SK-N-SH (cell line): ENCODE measurements at regions not wholly inside any gene's neighbourhood (a gene's known extent, or its start where the extent isn't known, plus 50 kb on each side); places are given as distances from the start of the nearest gene placed in this dataset.

Experiments
- CTCF ChIA-PET: fragments of 300-600, 350-600 bp; formaldehyde crosslinking; extraction: SDS; loops from one replicate; lab custom pipeline; 2021; lab: Yijun Ruan, JAX
- POLR2A ChIA-PET: fragments of 350-600 bp; sonication (Branson Sonifier 250); formaldehyde crosslinking; extraction: SDS; loops from one replicate; lab custom pipeline; 2020; ENCODE audit warnings: antibody characterized with exemption, inconsistent platforms; lab: Yijun Ruan, JAX
- DNase-seq: peaks from one replicate; pipeline ENCODE4 v3.0.0; 2012
- H2AFZ ChIP-seq: fragments of 200-600 bp; sonication (generic); 2 replicates; pipeline ENCODE4 v1.8.1; 2016; ENCODE audit warnings: antibody characterized with exemption, mild to moderate bottlenecking, low read depth
- H3F3A ChIP-seq: fragments of 200-600 bp; sonication (generic); replicated peaks from 2 replicates; pipeline ENCODE3; 2016; ENCODE audit warnings: antibody characterized with exemption, mild to moderate bottlenecking; ENCODE audit not compliant: insufficient read depth
- H3K27ac ChIP-seq, 2 experiments: fragments of 200-500 bp in 1 of 2; fragments of 200-600 bp in 1 of 2; sonication (Bioruptor generic) in 1 of 2; sonication (generic), shearing (Covaris generic) in 1 of 2; 2 replicates each; pipeline versions ENCODE4 v1.5.1 to v1.6.1; 2014 to 2016; ENCODE audit warnings: low read depth in 2 of 2, inconsistent platforms in 1 of 2, low read length in 1 of 2, mild to moderate bottlenecking in 1 of 2, mixed read lengths in 1 of 2
- H3K27me3 ChIP-seq: fragments of 200-600 bp; sonication (generic), shearing (Covaris generic); 2 replicates; pipeline ENCODE4 v1.6.1; 2016; ENCODE audit warnings: mixed run types; ENCODE audit not compliant: insufficient read depth
- H3K36me3 ChIP-seq, 2 experiments: fragments of 200-500 bp in 1 of 2; fragments of 200-600 bp in 1 of 2; sonication (Bioruptor generic) in 1 of 2; sonication (generic) in 1 of 2; replicated peaks in 1 of 2; 2 replicates each; pipeline versions ENCODE3 to v1.5.1; 2014 to 2016; ENCODE audit warnings: low read length in 1 of 2, mild to moderate bottlenecking in 1 of 2; ENCODE audit not compliant: insufficient read depth in 2 of 2, control insufficient read depth in 1 of 2
- H3K4me1 ChIP-seq, 2 experiments: fragments of 200-500 bp in 1 of 2; fragments of 200-600 bp in 1 of 2; sonication (Bioruptor generic) in 1 of 2; sonication (generic), shearing (Covaris generic) in 1 of 2; 2 replicates each; pipeline versions ENCODE4 v1.5.1 to v1.6.1; 2014 to 2016; ENCODE audit warnings: low read depth in 1 of 2, low read length in 1 of 2, mixed run types in 1 of 2; ENCODE audit not compliant: insufficient read depth in 2 of 2, control insufficient read depth in 1 of 2
- H3K4me2 ChIP-seq: fragments of 200-600 bp; sonication (generic), shearing (Covaris generic); 2 replicates; pipeline ENCODE4 v1.6.1; 2017; ENCODE audit warnings: mixed run types
- H3K4me3 ChIP-seq, 2 experiments: fragments of 200-500 bp in 1 of 2; fragments of 200-600 bp in 1 of 2; sonication (Bioruptor generic) in 1 of 2; sonication (generic), shearing (Covaris generic) in 1 of 2; 2 replicates each; pipeline versions ENCODE4 v1.5.1 to v1.8.1; 2014 to 2016; ENCODE audit warnings: low read depth in 2 of 2, inconsistent platforms in 1 of 2, low read length in 1 of 2, mild to moderate bottlenecking in 1 of 2, mixed read lengths in 1 of 2, moderate library complexity in 1 of 2
- H3K79me2 ChIP-seq: fragments of 200-600 bp; sonication (generic); 2 replicates; pipeline ENCODE4 v1.8.1; 2017; ENCODE audit warnings: mild to moderate bottlenecking; ENCODE audit not compliant: insufficient read depth
- H3K9ac ChIP-seq: fragments of 200-600 bp; sonication (generic); 2 replicates; pipeline ENCODE4 v1.6.1; 2017; ENCODE audit warnings: mixed run types
- H3K9me2 ChIP-seq: fragments of 200-600 bp; sonication (generic); 2 replicates; pipeline ENCODE4 v1.6.1; 2017; ENCODE audit warnings: mixed run types
- H3K9me3 ChIP-seq: fragments of 200-600 bp; sonication (generic); 2 replicates; pipeline ENCODE4 v1.6.1; 2017; ENCODE audit warnings: mixed run types, mild to moderate bottlenecking, moderate library complexity
- H4K20me1 ChIP-seq: fragments of 200-600 bp; sonication (generic); 2 replicates; pipeline ENCODE4 v1.6.1; 2017; ENCODE audit warnings: mild to moderate bottlenecking, mixed run types; ENCODE audit not compliant: insufficient read depth
- EP300 ChIP-seq, 2 experiments: IDR thresholded peaks; 2 replicates each; pipeline versions ENCODE4 v1.4.0 to v1.6.1; 2012; ENCODE audit warnings: borderline replicate concordance in 1 of 2, low read depth in 1 of 2, low read length in 1 of 2
- RCOR1 ChIP-seq: fragments of 150-350 bp; IDR thresholded peaks from 2 replicates; pipeline ENCODE4 v1.6.1; 2017; ENCODE audit warnings: antibody characterized with exemption, low read length
- REST ChIP-seq: IDR thresholded peaks from 2 replicates; pipeline ENCODE4 v1.6.1; 2012; ENCODE audit warnings: mild to moderate bottlenecking, low read depth, low read length, moderate library complexity
- RFX5 ChIP-seq: IDR thresholded peaks from 2 replicates; pipeline ENCODE4 v1.6.1; 2012; ENCODE audit warnings: mild to moderate bottlenecking, improper control_type of control experiment, low read length
- SIN3A ChIP-seq: IDR thresholded peaks from 2 replicates; pipeline ENCODE4 v1.6.1; 2012; ENCODE audit warnings: low read depth, mild to moderate bottlenecking, low read length, moderate library complexity, borderline replicate concordance
- USF2 ChIP-seq: fragments of 150-350 bp; IDR thresholded peaks from 2 replicates; pipeline ENCODE4 v1.6.1; 2017; ENCODE audit warnings: antibody characterized with exemption, low read length, low read depth, borderline replicate concordance
- WGBS: methylation state at CpG from one replicate; pipeline ENCODE4 v1.1.6; 2017; ENCODE audit warnings: low lambda C conversion rate; 5-methylcytosine and 5-hydroxymethylcytosine counted together

GRCh38 chrX:10360116-10360515 lies 203.3 kb downstream of the CLCN4 start (continued):
- TF ChIP-seq EP300 (IDR thresholded peaks at IDR 0.05; ENCODE audit: borderline replicate concordance in 1 of 2, low read depth in 1 of 2, low read length in 1 of 2), result peak in 1 of 2 experiments; percentile 36; a peak in 1 of 4 replicates
- TF ChIP-seq, all 33 proteins: peak for 4

- DNase-seq, result no peak
- no peak for TF ChIP-seq RCOR1
- TF ChIP-seq REST, result no peak
- H3K9me2 ChIP-seq, result no peaks in the 10 kb centered on the region
- 29% methylated on average over 5 of the region's 5 CpGs for WGBS
- no peaks in the 10 kb centered on the region for H3K4me1 ChIP-seq
- H3K36me3 ChIP-seq, result no peaks in the 10 kb centered on the region
- H3K79me2 ChIP-seq, result no peaks in the 10 kb centered on the region
- H3K4me3 ChIP-seq, result no peak overlapping the region
- no peaks in the 10 kb centered on the region for H3F3A ChIP-seq
- H3K27me3 ChIP-seq, result no peaks in the 10 kb centered on the region
- H4K20me1 ChIP-seq, result no peaks in the 10 kb centered on the region
- no peak overlapping the region for H2AFZ ChIP-seq
- H3K9ac ChIP-seq, result no peak overlapping the region
- ChIA-PET POLR2A (no interaction called here), CTCF (no interaction called here)
- no peak overlapping the region for H3K27ac ChIP-seq
- no peaks in the 10 kb centered on the region for H3K9me3 ChIP-seq
- no peak overlapping the region for H3K4me2 ChIP-seq
These were observed 208.9 kb downstream of the CLCN4 start for GRCh38 chrX:10365532-10366265.

- Histone ChIP-seq H3K4me2 (no peak overlapping the region), H2AFZ (no peak overlapping the region), H3K9ac (no peak overlapping the region), H3F3A (no peaks in the 10 kb centered on the region), H3K4me3 (no peak overlapping the region), H3K9me3 (no peaks in the 10 kb centered on the region), H3K79me2 (no peaks in the 10 kb centered on the region), H4K20me1 (no peaks in the 10 kb centered on the region), H3K27ac (no peak overlapping the region), H3K27me3 (no peaks in the 10 kb centered on the region), H3K36me3 (no peaks in the 10 kb centered on the region), H3K9me2 (no peaks in the 10 kb centered on the region), H3K4me1 (no peaks in the 10 kb centered on the region)
- CTCF ChIA-PET, result interaction anchor here (0.6 kb wide), 1 partner anchor 170 kb away, joined by 3 read pairs; no protein-coding TSS in a partner anchor
- WGBS, result 26% methylated on average over 5 of the region's 5 CpGs
- no peak for DNase-seq
- POLR2A ChIA-PET, result interaction anchor here (0.6 kb wide), 1 partner anchor 612 kb away, joined by 3 read pairs; no protein-coding TSS in a partner anchor
- TF ChIP-seq USF2 (no peak), SIN3A (no peak), RFX5 (no peak)
- TF ChIP-seq, all 33 proteins: peak for 0
These were observed 210.6 kb downstream of the CLCN4 start for GRCh38 chrX:10367406-10367805.
